ENCODE measurements at regions not wholly inside any gene's neighbourhood (a gene's known extent, or its start where the extent isn't known, plus 50 kb on each side); places are given as distances from the start of the nearest gene placed in this dataset.

DNA sequence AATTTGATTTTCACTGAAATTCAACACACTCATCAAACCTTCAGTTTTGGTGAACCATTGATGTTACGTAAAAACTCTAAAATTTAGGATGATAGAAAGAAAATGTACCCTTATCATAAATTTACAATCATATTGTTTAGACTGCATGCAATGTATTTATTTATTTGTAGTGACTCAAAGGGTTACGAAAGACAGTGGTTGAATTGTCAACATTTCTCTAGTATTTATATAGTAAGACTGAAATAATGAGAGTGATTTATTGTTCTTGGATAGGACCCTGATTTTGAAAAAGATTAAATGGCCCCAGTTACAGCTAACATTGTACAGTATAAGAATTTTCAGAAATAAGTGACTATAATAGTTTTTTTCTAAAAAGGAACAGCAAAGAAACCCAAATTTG, 591.5 kb downstream of the RFPL4B start:
- TF ChIP-seq, protein P1, sequence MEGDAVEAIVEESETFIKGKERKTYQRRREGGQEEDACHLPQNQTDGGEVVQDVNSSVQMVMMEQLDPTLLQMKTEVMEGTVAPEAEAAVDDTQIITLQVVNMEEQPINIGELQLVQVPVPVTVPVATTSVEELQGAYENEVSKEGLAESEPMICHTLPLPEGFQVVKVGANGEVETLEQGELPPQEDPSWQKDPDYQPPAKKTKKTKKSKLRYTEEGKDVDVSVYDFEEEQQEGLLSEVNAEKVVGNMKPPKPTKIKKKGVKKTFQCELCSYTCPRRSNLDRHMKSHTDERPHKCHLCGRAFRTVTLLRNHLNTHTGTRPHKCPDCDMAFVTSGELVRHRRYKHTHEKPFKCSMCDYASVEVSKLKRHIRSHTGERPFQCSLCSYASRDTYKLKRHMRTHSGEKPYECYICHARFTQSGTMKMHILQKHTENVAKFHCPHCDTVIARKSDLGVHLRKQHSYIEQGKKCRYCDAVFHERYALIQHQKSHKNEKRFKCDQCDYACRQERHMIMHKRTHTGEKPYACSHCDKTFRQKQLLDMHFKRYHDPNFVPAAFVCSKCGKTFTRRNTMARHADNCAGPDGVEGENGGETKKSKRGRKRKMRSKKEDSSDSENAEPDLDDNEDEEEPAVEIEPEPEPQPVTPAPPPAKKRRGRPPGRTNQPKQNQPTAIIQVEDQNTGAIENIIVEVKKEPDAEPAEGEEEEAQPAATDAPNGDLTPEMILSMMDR (conservative IDR thresholded peaks at IDR 0.05; ENCODE audit: low read depth in 2 of 2), result no peak
- TF ChIP-seq POLR2AphosphoS5 (IDR thresholded peaks at IDR 0.05; ENCODE audit: low read depth) (no peak), EZH2 (IDR thresholded peaks at IDR 0.05; ENCODE audit: low read depth, unreplicated experiment) (no peak), CREB1 (CRISPR knock-in tag; IDR thresholded peaks at IDR 0.05; ENCODE audit: low read depth) (no peak), JUNB (IDR thresholded peaks at IDR 0.05; ENCODE audit: unreplicated experiment) (no peak), ZNF114 (CRISPR knock-in tag; IDR thresholded peaks at IDR 0.05) (no peak)
- TF ChIP-seq, protein P2, sequence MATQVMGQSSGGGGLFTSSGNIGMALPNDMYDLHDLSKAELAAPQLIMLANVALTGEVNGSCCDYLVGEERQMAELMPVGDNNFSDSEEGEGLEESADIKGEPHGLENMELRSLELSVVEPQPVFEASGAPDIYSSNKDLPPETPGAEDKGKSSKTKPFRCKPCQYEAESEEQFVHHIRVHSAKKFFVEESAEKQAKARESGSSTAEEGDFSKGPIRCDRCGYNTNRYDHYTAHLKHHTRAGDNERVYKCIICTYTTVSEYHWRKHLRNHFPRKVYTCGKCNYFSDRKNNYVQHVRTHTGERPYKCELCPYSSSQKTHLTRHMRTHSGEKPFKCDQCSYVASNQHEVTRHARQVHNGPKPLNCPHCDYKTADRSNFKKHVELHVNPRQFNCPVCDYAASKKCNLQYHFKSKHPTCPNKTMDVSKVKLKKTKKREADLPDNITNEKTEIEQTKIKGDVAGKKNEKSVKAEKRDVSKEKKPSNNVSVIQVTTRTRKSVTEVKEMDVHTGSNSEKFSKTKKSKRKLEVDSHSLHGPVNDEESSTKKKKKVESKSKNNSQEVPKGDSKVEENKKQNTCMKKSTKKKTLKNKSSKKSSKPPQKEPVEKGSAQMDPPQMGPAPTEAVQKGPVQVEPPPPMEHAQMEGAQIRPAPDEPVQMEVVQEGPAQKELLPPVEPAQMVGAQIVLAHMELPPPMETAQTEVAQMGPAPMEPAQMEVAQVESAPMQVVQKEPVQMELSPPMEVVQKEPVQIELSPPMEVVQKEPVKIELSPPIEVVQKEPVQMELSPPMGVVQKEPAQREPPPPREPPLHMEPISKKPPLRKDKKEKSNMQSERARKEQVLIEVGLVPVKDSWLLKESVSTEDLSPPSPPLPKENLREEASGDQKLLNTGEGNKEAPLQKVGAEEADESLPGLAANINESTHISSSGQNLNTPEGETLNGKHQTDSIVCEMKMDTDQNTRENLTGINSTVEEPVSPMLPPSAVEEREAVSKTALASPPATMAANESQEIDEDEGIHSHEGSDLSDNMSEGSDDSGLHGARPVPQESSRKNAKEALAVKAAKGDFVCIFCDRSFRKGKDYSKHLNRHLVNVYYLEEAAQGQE (IDR thresholded peaks at IDR 0.05; ENCODE audit: unreplicated experiment), result no peak
